DOHH2 (cell line): ENCODE measurements at regions not wholly inside any gene's neighbourhood (a gene's known extent, or its start where the extent isn't known, plus 50 kb on each side); places are given as distances from the start of the nearest gene placed in this dataset.
"Not testable (repeated sequence)": the region's sequence is repeated elsewhere in the genome, so short reads cannot be mapped to it uniquely, and the experiment has no call there.

Source experiments
- H3F3A ChIP-seq: fragments of 200-600 bp; sonication (generic), shearing (Covaris generic); 2 replicates; pipeline ENCODE4 v1.6.0; 2016; ENCODE audit warnings: antibody characterized with exemption, mild to moderate bottlenecking; ENCODE audit not compliant: control insufficient read depth, insufficient read depth
- H3K27ac ChIP-seq: fragments of 200-600 bp; sonication (generic); 2 replicates; pipeline ENCODE4 v1.5.1; 2014; ENCODE audit warnings: low read depth, mild to moderate bottlenecking, low read length, moderate library complexity
- H3K27me3 ChIP-seq: fragments of 200-600 bp; sonication (generic); 2 replicates; pipeline ENCODE4 v1.6.1; 2014; ENCODE audit warnings: mild to moderate bottlenecking, low read length, mixed read lengths; ENCODE audit not compliant: control insufficient read depth
- H3K36me3 ChIP-seq: fragments of 200-600 bp; sonication (generic); 2 replicates; pipeline ENCODE4 v1.6.1; 2014; ENCODE audit warnings: mild to moderate bottlenecking, low read length, moderate library complexity, mixed read lengths; ENCODE audit not compliant: control insufficient read depth
- H3K4me1 ChIP-seq: fragments of 200-600 bp; sonication (generic); 2 replicates; pipeline ENCODE4 v1.6.1; 2014; ENCODE audit warnings: mild to moderate bottlenecking, low read length, mixed read lengths; ENCODE audit not compliant: control insufficient read depth
- H3K4me2 ChIP-seq: fragments of 200-600 bp; sonication (generic); 2 replicates; pipeline ENCODE4 v1.6.0; 2014; ENCODE audit warnings: mild to moderate bottlenecking, low read length, moderate library complexity
- H3K4me3 ChIP-seq: fragments of 200-600 bp; sonication (generic); 2 replicates; pipeline ENCODE4 v1.5.1; 2014; ENCODE audit warnings: mild to moderate bottlenecking, low read length, mixed read lengths
- H3K79me2 ChIP-seq: fragments of 200-600 bp; sonication (generic); 2 replicates; pipeline ENCODE4 v1.6.1; 2014; ENCODE audit warnings: mild to moderate bottlenecking, low read length, mixed read lengths; ENCODE audit not compliant: control insufficient read depth
- H3K9me2 ChIP-seq: fragments of 200-600 bp; sonication (generic); replicated peaks from 2 replicates; pipeline ENCODE4 v1.6.1; 2014; ENCODE audit warnings: mild to moderate bottlenecking, low read length, mixed read lengths; ENCODE audit not compliant: control insufficient read depth
- H3K9me3 ChIP-seq: fragments of 200-600 bp; sonication (generic); 2 replicates; pipeline ENCODE4 v1.6.1; 2014; ENCODE audit warnings: antibody characterized with exemption, low read length, mixed read lengths; ENCODE audit not compliant: control insufficient read depth, insufficient read depth
- H4K20me1 ChIP-seq: fragments of 200-600 bp; sonication (generic); 2 replicates; pipeline ENCODE4 v1.6.0; 2014; ENCODE audit warnings: low read depth, mild to moderate bottlenecking, antibody characterized with exemption, low read length, moderate library complexity; ENCODE audit not compliant: control insufficient read depth, insufficient read depth
- CTCF ChIP-seq: fragments of 200-600 bp; sonication (generic); IDR thresholded peaks from one replicate; pipeline ENCODE4 v1.5.1; 2014; ENCODE audit warnings: antibody characterized with exemption, mild to moderate bottlenecking, low read depth, low read length; ENCODE audit not compliant: poor library complexity, severe bottlenecking
- EZH2phosphoT487 ChIP-seq: fragments of 200-600 bp; sonication (generic); IDR thresholded peaks from 2 replicates; pipeline ENCODE4 v1.6.1; 2017; ENCODE audit warnings: borderline replicate concordance, mild to moderate bottlenecking, antibody characterized with exemption, low read length, moderate library complexity, mixed read lengths

GRCh38 chr1:148263128-148263905 is 111.2 kb upstream of the NBPF11 start:
- Histone ChIP-seq H3K79me2 (no peaks in the 10 kb centered on the region), H3F3A (peaks cover 4% of the 10 kb centered on the region; the same call in 1 of the 2 replicates), H3K36me3 (no peaks in the 10 kb centered on the region), H3K9me3 (no peaks in the 10 kb centered on the region), H3K9me2 (no peaks in the 10 kb centered on the region), H3K27ac (peak overlapping the region; percentile 44), H3K4me1 (peaks cover 15% of the 10 kb centered on the region), H4K20me1 (no peaks in the 10 kb centered on the region), H3K4me3 (peak overlapping the region; percentile 75), H3K27me3 (peaks cover 19% of the 10 kb centered on the region), H3K4me2 (peak overlapping the region; percentile 93)
- TF ChIP-seq EZH2phosphoT487 = no peak
- no peak for TF ChIP-seq CTCF

- not testable (repeated sequence) for H3K36me3 ChIP-seq, H3K9me3 ChIP-seq, H3K4me3 ChIP-seq, H3K27ac ChIP-seq, H3K9me2 ChIP-seq, H3K79me2 ChIP-seq, H4K20me1 ChIP-seq, H3K4me2 ChIP-seq, H3F3A ChIP-seq
- peaks cover 19% of the 10 kb centered on the region for H3K27me3 ChIP-seq
- peaks cover 15% of the 10 kb centered on the region for H3K4me1 ChIP-seq
Measured at GRCh38 chr1:148261684-148262083, 109.6 kb upstream of the NBPF11 start.

- H3K4me1 ChIP-seq, H3K4me2 ChIP-seq, H3K36me3 ChIP-seq: not testable (repeated sequence)
Measured at GRCh38 chr1:148257886-148258285, 105.8 kb upstream of the NBPF11 start.

GRCh38 chr1:148254611-148255429 is 102.7 kb upstream of the NBPF11 start:
- peak; percentile 54 for TF ChIP-seq CTCF
- not testable (repeated sequence) for H4K20me1 ChIP-seq, H3K27ac ChIP-seq, H3K36me3 ChIP-seq, H3K4me1 ChIP-seq, H3K27me3 ChIP-seq, H3K79me2 ChIP-seq, H3F3A ChIP-seq, H3K4me2 ChIP-seq, H3K9me2 ChIP-seq, H3K4me3 ChIP-seq, H3K9me3 ChIP-seq

More at GRCh38 chr1:148257886-148258285, 105.8 kb upstream of the NBPF11 start:
- not testable (repeated sequence) for H4K20me1 ChIP-seq, H3K27ac ChIP-seq, H3K4me3 ChIP-seq, H3K79me2 ChIP-seq, H3K27me3 ChIP-seq, H3K9me2 ChIP-seq, H3K9me3 ChIP-seq, H3F3A ChIP-seq

GRCh38 chr1:148253808-148254207 is 101.7 kb upstream of the NBPF11 start:
- H4K20me1 ChIP-seq, H3K36me3 ChIP-seq, H3K27ac ChIP-seq, H3K4me1 ChIP-seq, H3K9me2 ChIP-seq, H3K79me2 ChIP-seq, H3K27me3 ChIP-seq, H3K9me3 ChIP-seq, H3K4me3 ChIP-seq, H3K4me2 ChIP-seq, H3F3A ChIP-seq: not testable (repeated sequence)

- not testable (repeated sequence) for H3K4me3 ChIP-seq, H3K4me1 ChIP-seq, H3K4me2 ChIP-seq, H3F3A ChIP-seq, H3K9me3 ChIP-seq, H3K9me2 ChIP-seq, H4K20me1 ChIP-seq, H3K79me2 ChIP-seq, H3K27me3 ChIP-seq, H3K27ac ChIP-seq, H3K36me3 ChIP-seq
Measured at GRCh38 chr1:148248798-148249197, 96.7 kb upstream of the NBPF11 start.
